HEK293 (cell line): ENCODE measurements at regions not wholly inside any gene's neighbourhood (a gene's known extent, or its start where the extent isn't known, plus 50 kb on each side); places are given as distances from the start of the nearest gene placed in this dataset.

Experiments used
- KLF8 ChIP-seq: fragments of 450-650 bp; formaldehyde crosslinking; IDR thresholded peaks from 2 replicates; pipeline ENCODE4 v1.5.1; 2016; ENCODE audit warnings: missing biosample characterization, missing genetic modification characterization
- SCRT1 ChIP-seq: fragments of 450-650 bp; formaldehyde crosslinking; IDR thresholded peaks from 2 replicates; pipeline ENCODE4 v1.5.1; 2016; ENCODE audit warnings: missing biosample characterization, missing genetic modification characterization, borderline replicate concordance
- YY1 ChIP-seq: fragments of 450-650 bp; formaldehyde crosslinking; IDR thresholded peaks from 2 replicates; pipeline ENCODE4 v1.5.1; 2018; ENCODE audit warnings: missing biosample characterization, missing genetic modification characterization
- ZBTB17 ChIP-seq: fragments of 450-650 bp; formaldehyde crosslinking; IDR thresholded peaks from 2 replicates; pipeline ENCODE4 v1.5.1; 2016; ENCODE audit warnings: missing biosample characterization, missing genetic modification characterization
- ZBTB21 ChIP-seq: fragments of 450-650 bp; formaldehyde crosslinking; IDR thresholded peaks from 2 replicates; pipeline ENCODE4 v1.5.1; 2017; ENCODE audit warnings: missing biosample characterization, missing genetic modification characterization
- ZNF239 ChIP-seq: fragments of 450-650 bp; formaldehyde crosslinking; IDR thresholded peaks from 2 replicates; pipeline ENCODE4 v1.5.1; 2016; ENCODE audit warnings: missing biosample characterization, missing genetic modification characterization
- ZNF416 ChIP-seq: fragments of 450-650 bp; formaldehyde crosslinking; IDR thresholded peaks from 2 replicates; pipeline ENCODE4 v1.5.1; 2016; ENCODE audit warnings: missing biosample characterization, missing genetic modification characterization
- ZNF658 ChIP-seq: fragments of 450-650 bp; formaldehyde crosslinking; IDR thresholded peaks from 2 replicates; pipeline ENCODE4; 2016; ENCODE audit warnings: missing biosample characterization, missing genetic modification characterization
- TF ChIP-seq, protein P1 (sequence below): fragments of 450-650 bp; formaldehyde crosslinking; IDR thresholded peaks from 2 replicates; pipeline ENCODE4 v1.5.1; 2016; ENCODE audit warnings: missing biosample characterization, missing genetic modification characterization
- TF ChIP-seq, protein P2 (sequence below): fragments of 450-650 bp; formaldehyde crosslinking; IDR thresholded peaks from 2 replicates; pipeline ENCODE4 v1.5.1; 2016; ENCODE audit warnings: missing biosample characterization, missing genetic modification characterization
- TF ChIP-seq, protein P3 (sequence below): fragments of 450-650 bp; formaldehyde crosslinking; IDR thresholded peaks from 2 replicates; pipeline ENCODE4 v1.5.1; 2016; ENCODE audit warnings: missing biosample characterization, missing genetic modification characterization

DNA sequence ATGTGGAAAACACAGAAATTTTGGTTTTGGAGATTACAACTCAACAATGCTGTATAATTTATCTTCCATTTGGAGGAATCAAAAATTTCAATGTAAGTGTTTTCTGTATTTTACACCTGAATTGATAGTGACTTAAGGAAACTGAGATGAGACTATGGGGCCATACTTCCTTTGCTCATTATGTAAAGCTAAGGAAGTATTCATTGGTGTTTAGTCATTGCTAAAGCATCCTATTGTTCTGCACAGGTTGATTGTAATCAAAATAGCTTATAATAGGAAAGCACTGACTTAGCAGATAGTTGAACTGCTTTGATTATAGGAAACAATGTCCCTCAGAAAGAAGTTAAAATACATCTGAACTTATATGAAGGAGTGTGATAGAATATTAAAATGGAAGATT lies 244.4 kb upstream of the SLITRK5 start:
- TF ChIP-seq YY1 (tag by site-specific recombination) (no peak), KLF8 (tag by site-specific recombination) (no peak), ZNF239 (tag by site-specific recombination) (no peak), ZNF658 (no peak), SCRT1 (tag by site-specific recombination) (no peak), ZBTB17 (tag by site-specific recombination) (no peak), ZNF416 (tag by site-specific recombination) (no peak), ZBTB21 (no peak)
- TF ChIP-seq, protein P1, sequence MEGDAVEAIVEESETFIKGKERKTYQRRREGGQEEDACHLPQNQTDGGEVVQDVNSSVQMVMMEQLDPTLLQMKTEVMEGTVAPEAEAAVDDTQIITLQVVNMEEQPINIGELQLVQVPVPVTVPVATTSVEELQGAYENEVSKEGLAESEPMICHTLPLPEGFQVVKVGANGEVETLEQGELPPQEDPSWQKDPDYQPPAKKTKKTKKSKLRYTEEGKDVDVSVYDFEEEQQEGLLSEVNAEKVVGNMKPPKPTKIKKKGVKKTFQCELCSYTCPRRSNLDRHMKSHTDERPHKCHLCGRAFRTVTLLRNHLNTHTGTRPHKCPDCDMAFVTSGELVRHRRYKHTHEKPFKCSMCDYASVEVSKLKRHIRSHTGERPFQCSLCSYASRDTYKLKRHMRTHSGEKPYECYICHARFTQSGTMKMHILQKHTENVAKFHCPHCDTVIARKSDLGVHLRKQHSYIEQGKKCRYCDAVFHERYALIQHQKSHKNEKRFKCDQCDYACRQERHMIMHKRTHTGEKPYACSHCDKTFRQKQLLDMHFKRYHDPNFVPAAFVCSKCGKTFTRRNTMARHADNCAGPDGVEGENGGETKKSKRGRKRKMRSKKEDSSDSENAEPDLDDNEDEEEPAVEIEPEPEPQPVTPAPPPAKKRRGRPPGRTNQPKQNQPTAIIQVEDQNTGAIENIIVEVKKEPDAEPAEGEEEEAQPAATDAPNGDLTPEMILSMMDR: no peak
- TF ChIP-seq, protein P2, sequence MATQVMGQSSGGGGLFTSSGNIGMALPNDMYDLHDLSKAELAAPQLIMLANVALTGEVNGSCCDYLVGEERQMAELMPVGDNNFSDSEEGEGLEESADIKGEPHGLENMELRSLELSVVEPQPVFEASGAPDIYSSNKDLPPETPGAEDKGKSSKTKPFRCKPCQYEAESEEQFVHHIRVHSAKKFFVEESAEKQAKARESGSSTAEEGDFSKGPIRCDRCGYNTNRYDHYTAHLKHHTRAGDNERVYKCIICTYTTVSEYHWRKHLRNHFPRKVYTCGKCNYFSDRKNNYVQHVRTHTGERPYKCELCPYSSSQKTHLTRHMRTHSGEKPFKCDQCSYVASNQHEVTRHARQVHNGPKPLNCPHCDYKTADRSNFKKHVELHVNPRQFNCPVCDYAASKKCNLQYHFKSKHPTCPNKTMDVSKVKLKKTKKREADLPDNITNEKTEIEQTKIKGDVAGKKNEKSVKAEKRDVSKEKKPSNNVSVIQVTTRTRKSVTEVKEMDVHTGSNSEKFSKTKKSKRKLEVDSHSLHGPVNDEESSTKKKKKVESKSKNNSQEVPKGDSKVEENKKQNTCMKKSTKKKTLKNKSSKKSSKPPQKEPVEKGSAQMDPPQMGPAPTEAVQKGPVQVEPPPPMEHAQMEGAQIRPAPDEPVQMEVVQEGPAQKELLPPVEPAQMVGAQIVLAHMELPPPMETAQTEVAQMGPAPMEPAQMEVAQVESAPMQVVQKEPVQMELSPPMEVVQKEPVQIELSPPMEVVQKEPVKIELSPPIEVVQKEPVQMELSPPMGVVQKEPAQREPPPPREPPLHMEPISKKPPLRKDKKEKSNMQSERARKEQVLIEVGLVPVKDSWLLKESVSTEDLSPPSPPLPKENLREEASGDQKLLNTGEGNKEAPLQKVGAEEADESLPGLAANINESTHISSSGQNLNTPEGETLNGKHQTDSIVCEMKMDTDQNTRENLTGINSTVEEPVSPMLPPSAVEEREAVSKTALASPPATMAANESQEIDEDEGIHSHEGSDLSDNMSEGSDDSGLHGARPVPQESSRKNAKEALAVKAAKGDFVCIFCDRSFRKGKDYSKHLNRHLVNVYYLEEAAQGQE (tag by site-specific recombination): no peak
- TF ChIP-seq, protein P3, sequence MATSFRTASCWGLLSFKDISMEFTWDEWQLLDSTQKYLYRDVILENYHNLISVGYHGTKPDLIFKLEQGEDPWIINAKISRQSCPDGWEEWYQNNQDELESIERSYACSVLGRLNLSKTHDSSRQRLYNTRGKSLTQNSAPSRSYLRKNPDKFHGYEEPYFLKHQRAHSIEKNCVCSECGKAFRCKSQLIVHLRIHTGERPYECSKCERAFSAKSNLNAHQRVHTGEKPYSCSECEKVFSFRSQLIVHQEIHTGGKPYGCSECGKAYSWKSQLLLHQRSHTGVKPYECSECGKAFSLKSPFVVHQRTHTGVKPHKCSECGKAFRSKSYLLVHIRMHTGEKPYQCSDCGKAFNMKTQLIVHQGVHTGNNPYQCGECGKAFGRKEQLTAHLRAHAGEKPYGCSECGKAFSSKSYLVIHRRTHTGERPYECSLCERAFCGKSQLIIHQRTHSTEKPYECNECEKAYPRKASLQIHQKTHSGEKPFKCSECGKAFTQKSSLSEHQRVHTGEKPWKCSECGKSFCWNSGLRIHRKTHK: no peak
